ENCODE measurements at regions not wholly inside any gene's neighbourhood (a gene's known extent, or its start where the extent isn't known, plus 50 kb on each side); places are given as distances from the start of the nearest gene placed in this dataset.
A peak's percentile ranks its signal among the peaks of the same experiment; 100 is the strongest.

- DNase-seq (ENCODE audit: low spot score), result peak; percentile 20
- POLR2A ChIA-PET, result no interaction called here
- Histone ChIP-seq H3K4me1 (ENCODE audit: insufficient read depth, low read length) (peaks cover 39% of the 10 kb centered on the region), H2AFZ (ENCODE audit: low read length) (no peak overlapping the region), H3K36me3 (replicated peaks in 1 of 2; ENCODE audit: control insufficient read depth in 1 of 2, insufficient read depth in 2 of 2, low read length in 2 of 2) (no peaks in the 10 kb centered on the region), H3K27ac (ENCODE audit: extremely low read length, insufficient read depth, low read length) (no peak overlapping the region), H3K4me2 (ENCODE audit: low read depth, low read length) (no peak overlapping the region), H3K79me2 (ENCODE audit: insufficient read depth, low read length) (no peaks in the 10 kb centered on the region), H3K9me3 (ENCODE audit: low read length) (no peaks in the 10 kb centered on the region), H3K9ac (ENCODE audit: insufficient read depth, low read depth, low read length) (no peak overlapping the region), H3K4me3 (replicated peaks in 1 of 3; ENCODE audit: insufficient read depth in 1 of 3, low read depth in 2 of 3, low read length in 3 of 3) (no peak overlapping the region), H3K27me3 (ENCODE audit: control insufficient read depth in 1 of 2, insufficient read depth in 2 of 2, low read length in 2 of 2) (no peaks in the 10 kb centered on the region), H4K20me1 (ENCODE audit: insufficient read depth, low read length) (no peaks in the 10 kb centered on the region)
- CTCF ChIA-PET (ENCODE audit: low intra/inter-chr PET ratio, low total read pairs), result interaction anchor here (1.2 kb wide), 1 partner anchor 85 kb away, joined by 3 read pairs; no protein-coding TSS in a partner anchor
- peak; percentile 53; the same call in 2 of the 3 replicates for ATAC-seq
- in situ Hi-C loops (cut with HindIII; ENCODE audit: extremely low pct_ligation_motif_present, low pct_unique_long_range_greater_than_20kb) (no loop called here), intact Hi-C loops (cut with micrococcal nuclease; ENCODE audit: unreplicated experiment) (no loop called here)
- no TSS peak for BruUV-seq (replicated peaks)
- TF ChIP-seq, protein P1, sequence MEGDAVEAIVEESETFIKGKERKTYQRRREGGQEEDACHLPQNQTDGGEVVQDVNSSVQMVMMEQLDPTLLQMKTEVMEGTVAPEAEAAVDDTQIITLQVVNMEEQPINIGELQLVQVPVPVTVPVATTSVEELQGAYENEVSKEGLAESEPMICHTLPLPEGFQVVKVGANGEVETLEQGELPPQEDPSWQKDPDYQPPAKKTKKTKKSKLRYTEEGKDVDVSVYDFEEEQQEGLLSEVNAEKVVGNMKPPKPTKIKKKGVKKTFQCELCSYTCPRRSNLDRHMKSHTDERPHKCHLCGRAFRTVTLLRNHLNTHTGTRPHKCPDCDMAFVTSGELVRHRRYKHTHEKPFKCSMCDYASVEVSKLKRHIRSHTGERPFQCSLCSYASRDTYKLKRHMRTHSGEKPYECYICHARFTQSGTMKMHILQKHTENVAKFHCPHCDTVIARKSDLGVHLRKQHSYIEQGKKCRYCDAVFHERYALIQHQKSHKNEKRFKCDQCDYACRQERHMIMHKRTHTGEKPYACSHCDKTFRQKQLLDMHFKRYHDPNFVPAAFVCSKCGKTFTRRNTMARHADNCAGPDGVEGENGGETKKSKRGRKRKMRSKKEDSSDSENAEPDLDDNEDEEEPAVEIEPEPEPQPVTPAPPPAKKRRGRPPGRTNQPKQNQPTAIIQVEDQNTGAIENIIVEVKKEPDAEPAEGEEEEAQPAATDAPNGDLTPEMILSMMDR (CRISPR knock-in tag; IDR thresholded peaks at IDR 0.05), result peak; percentile 45
- TF ChIP-seq PAX8 (CRISPR knock-in tag; IDR thresholded peaks at IDR 0.05; ENCODE audit: borderline replicate concordance), result no peak
- no peak for TF ChIP-seq ARID4A (CRISPR knock-in tag; IDR thresholded peaks at IDR 0.05; ENCODE audit: borderline replicate concordance)
- 0 out of 2 replicates have a peak, but pooled peaks have one; percentile 5 for TF ChIP-seq SMC3 (IDR thresholded peaks at IDR 0.05; ENCODE audit: low read length)
- TF ChIP-seq ZFYVE20 (CRISPR knock-in tag; IDR thresholded peaks at IDR 0.05; ENCODE audit: borderline replicate concordance, low read depth), result no peak
- 0 out of 2 replicates have a peak, but pooled peaks have one; percentile 73 for TF ChIP-seq PCBP1 (IDR thresholded peaks at IDR 0.05; ENCODE audit: borderline replicate concordance, low read depth, low read length)
- peak; percentile 32; the same call in 1 of the 2 replicates for TF ChIP-seq STAG1 (CRISPR knock-in tag; IDR thresholded peaks at IDR 0.05)
- no peak for TF ChIP-seq NR2C2 (CRISPR knock-in tag; IDR thresholded peaks at IDR 0.05; ENCODE audit: borderline replicate concordance)
- peak; percentile 93 for TF ChIP-seq HNRNPK (IDR thresholded peaks at IDR 0.05; ENCODE audit: low read depth, low read length, poor library complexity, severe bottlenecking)
- TF ChIP-seq CEBPZ (IDR thresholded peaks at IDR 0.05; ENCODE audit: low read length), result no peak
- FAIRE-seq, result no peak
- 62% methylated on average over 3 of the region's 3 CpGs for WGBS (ENCODE audit: low lambda C conversion rate)
Measured at GRCh38 chr12:107522692-107523477, 162.7 kb upstream of the PWP1 start.
